Choroid plexus epithelial cell (primary cell): ENCODE measurements at regions not wholly inside any gene's neighbourhood (a gene's known extent, or its start where the extent isn't known, plus 50 kb on each side); places are given as distances from the start of the nearest gene placed in this dataset.

Experiments used
- DNase-seq: peaks from one replicate; pipeline ENCODE4 v3.0.0-alpha.2; 2010; ENCODE audit warnings: low read depth
- H3K4me3 ChIP-seq: 2 replicates; pipeline ENCODE4 v1.5.1; 2011; ENCODE audit warnings: low read depth, mild to moderate bottlenecking, control low read depth, low read length, moderate library complexity
- TF ChIP-seq, protein P1 (sequence below): conservative IDR thresholded peaks from 2 replicates; pipeline ENCODE4 v1.5.1; 2011; ENCODE audit warnings: low read depth, mild to moderate bottlenecking, control low read depth, inconsistent platforms, low read length, moderate library complexity

DNA sequence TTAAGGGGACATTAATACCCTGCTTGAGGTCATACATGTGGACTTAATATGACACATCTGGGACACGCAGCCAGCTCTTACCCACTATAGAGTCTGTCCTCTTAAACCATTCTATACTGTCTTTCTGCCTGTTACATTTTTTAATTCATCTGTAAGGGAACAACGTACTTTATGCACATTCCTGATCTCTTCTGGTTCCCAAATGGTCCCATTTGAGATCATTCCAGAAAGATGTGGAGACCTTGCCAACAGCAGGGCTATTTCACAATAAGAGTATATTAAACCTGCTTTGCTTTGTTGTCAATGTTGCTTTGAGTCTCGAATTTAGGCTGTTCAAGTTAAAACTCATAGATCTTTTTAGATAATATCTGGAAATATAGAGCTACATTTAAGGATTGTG is 332.2 kb upstream of the RAG2 start:
- no peak for DNase-seq
- TF ChIP-seq, protein P1, sequence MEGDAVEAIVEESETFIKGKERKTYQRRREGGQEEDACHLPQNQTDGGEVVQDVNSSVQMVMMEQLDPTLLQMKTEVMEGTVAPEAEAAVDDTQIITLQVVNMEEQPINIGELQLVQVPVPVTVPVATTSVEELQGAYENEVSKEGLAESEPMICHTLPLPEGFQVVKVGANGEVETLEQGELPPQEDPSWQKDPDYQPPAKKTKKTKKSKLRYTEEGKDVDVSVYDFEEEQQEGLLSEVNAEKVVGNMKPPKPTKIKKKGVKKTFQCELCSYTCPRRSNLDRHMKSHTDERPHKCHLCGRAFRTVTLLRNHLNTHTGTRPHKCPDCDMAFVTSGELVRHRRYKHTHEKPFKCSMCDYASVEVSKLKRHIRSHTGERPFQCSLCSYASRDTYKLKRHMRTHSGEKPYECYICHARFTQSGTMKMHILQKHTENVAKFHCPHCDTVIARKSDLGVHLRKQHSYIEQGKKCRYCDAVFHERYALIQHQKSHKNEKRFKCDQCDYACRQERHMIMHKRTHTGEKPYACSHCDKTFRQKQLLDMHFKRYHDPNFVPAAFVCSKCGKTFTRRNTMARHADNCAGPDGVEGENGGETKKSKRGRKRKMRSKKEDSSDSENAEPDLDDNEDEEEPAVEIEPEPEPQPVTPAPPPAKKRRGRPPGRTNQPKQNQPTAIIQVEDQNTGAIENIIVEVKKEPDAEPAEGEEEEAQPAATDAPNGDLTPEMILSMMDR, result no peak
- no peak overlapping the region for H3K4me3 ChIP-seq

GRCh38 chr11:36929401-36929800 is 331.4 kb upstream of the RAG2 start:
- no peak overlapping the region for H3K4me3 ChIP-seq
- TF ChIP-seq, protein P1, result no peak
- no peak for DNase-seq

DNA sequence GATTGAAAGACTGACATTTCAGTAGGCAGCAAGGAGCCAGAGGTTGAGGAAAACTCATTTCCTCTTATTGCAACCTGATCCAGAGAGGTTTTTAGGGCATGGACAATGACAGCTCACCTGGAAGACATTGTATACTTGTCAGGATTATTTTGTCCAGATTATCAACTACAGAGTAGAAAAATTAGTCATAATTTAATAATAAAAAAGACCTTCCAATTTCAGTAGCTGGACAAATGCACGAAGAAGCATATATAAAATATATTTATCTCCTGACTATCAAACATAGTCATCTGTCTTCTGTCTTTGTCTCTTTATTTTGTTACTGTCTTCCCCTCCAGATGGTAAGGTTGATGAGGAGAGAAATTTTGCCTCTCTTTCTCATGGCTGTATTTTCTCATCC is 330.6 kb upstream of the RAG2 start:
- no peak for DNase-seq
- H3K4me3 ChIP-seq, result no peak overlapping the region
- TF ChIP-seq, protein P1, result no peak

- no peak for DNase-seq
- TF ChIP-seq, protein P1, result no peak
Observed at GRCh38 chr11:36899800-36900199, 301.8 kb upstream of the RAG2 start.

DNA sequence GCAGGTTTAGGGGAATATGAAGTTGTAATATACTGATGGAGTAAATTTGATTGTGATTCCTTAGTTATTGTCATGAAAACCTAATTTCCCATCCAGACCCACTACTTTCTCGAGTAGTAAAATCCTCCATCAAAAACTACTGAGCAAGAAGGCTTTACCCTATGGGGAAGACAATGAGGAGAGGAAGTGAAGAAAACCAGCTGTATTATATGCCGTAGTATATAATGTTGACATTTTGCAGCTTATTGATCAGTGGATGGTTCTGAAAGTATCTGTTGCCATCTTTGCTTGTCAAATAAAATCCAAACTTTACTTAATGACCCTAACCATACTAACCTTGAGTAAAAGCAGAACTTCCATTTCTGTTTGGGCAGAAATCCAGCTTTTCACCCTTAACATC is 292.8 kb upstream of the RAG2 start:
- no peak for DNase-seq
- TF ChIP-seq, protein P1, result no peak
- no peak overlapping the region for H3K4me3 ChIP-seq

More at GRCh38 chr11:36899800-36900199, 301.8 kb upstream of the RAG2 start:
- no peak overlapping the region for H3K4me3 ChIP-seq

DNA sequence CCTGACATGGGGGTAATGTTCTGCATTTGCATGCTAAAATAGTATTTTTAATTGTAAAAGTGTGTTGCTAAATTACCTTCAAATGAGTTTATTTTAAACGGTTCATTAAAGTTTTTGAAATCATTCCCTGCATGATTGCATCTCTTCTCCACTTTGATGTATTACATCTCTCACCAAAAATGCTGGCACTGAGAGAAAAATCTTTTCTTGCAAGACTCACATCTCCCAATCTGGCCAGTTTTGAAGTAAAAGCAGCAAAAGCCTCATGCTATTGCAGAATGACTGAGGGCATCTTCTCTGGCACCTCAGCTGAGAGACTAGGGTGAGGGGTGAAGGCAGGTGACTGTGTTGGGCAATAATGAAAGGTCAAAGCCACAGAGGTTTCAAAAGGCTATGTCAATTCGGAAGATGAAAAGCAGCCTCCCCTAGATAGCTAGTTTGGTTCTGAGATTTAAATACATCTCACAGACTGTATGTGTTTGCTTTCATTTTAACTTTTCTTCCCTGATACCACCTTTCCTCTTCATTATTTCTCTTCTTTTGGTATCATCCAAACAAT is 292.2 kb upstream of the RAG2 start:
- DNase-seq, result no peak
- TF ChIP-seq, protein P1, result no peak
- H3K4me3 ChIP-seq, result no peak overlapping the region

DNA sequence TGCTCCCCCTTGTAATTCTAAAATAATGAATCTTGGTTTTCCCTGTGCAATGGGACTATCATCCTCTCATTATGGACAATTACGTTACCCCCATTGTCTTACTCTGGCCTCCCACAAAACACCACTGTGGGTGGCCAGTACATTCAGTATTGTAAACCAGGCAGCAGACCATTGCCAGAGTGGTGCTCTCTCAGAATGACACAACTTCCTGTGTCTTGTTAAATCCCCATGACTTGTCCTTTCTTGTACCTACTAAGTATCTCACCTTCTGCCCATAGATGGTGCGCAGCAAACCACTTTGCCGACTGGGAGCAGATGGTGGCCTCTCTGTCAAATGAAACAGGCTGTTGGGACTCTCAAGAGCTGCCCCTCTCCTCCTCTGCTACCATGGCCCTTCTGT is 287.1 kb upstream of the RAG2 start:
- TF ChIP-seq, protein P1, result no peak
- H3K4me3 ChIP-seq, result no peak overlapping the region
- DNase-seq, result no peak
